Cardiac septum (tissue), 1 donor: ENCODE measurements at regions not wholly inside any gene's neighbourhood (a gene's known extent, or its start where the extent isn't known, plus 50 kb on each side); places are given as distances from the start of the nearest gene placed in this dataset.
"Not testable (repeated sequence)": the region's sequence is repeated elsewhere in the genome, so short reads cannot be mapped to it uniquely, and the experiment has no call there.

Source experiments
- DNase-seq: peaks from one replicate; pipeline ENCODE4 v3.0.0-alpha.2; 2020; ENCODE audit warnings: low spot score
- intact Hi-C: fragments of 100-400 bp; cut with DNase I; formaldehyde crosslinking; loops from one replicate; pipeline ENCODE4 v1.14.0; 2022
- donor health status: DM: no; HTN: no; CAD: no.

DNA sequence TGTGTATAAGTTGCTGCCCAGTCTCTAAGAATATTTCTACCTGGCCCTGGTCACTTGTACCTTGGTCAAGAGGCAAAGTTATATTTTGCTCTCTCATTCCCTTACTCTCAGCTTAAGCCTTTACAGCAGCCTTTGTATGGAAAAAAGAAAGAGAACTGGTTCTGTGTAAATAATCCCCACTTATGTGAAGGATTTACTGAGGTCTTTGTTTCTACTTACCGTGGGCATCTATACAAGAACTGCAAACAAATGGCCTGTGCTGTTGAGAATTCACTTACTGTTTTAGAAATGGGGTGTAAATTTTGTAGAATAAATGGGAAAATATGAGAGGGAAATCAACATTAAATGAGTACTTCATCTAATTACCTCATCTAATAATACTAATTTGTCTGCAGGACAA, 267.4 kb downstream of the PCDH20 start:
- intact Hi-C loops = no loop called here
- DNase-seq = no peak

DNA sequence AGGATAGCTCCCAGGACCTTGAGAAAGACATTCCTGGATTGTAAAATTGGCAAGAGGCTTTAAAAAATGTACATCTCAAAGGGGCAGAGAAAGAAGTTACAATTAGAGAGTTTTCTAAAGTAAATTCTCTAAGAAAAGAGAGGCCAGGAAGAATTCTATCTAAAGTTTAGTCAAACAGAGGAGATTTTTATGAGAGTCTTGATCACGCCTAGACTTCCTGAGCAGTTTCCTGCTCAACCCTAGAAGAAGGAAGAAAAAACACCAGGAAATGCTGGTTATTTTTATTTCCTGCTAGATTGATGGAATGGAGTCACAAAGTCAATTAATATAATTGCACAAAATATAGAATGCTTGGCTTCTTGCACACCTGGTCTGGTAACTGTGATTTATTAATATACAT, 269.1 kb downstream of the PCDH20 start:
- DNase-seq = no peak
- intact Hi-C loops = no loop called here

- intact Hi-C loops = no loop called here
These were observed 269.5 kb downstream of the PCDH20 start for GRCh38 chr13:61146158-61146557.

DNA sequence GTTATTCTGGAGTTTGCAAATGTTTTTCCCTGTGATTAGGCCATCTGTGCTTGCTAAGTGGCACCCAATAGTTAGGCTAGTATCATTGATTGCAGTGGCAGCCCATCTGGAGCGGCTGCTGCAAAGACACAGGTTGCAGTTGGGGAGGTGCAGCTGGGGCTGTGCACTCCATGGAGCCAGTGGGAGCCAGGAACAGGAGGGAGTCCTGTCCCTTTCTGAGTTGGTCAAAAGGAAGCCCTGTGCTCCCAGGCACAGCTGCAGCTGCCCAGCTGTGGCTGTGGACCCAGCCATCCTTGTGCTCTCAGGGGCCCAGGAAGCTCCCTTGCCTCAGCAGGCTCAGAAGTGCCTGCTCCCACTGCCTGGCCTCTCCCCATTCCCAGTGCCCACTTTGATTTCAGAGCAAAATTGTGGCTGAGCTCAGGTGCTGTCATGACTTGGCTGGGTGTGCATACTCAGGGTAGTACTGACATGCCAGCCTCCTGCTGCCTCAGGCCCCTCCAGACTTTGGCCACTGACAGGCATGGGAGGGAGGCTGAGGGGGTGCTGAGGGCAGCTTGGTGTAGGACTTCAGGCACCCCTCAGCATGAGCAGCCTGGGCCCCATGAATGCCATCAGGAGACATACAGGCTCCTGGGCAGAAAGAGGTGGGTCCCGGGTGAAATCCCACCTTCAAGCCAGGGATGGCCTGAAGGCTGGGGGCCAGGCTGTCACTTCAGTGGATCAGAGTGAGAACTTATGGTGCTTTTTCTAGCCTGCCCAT, 270.6 kb downstream of the PCDH20 start:
- intact Hi-C loops = no loop called here
- no peak for DNase-seq

More at GRCh38 chr13:61146158-61146557, 269.5 kb downstream of the PCDH20 start:
- no peak for DNase-seq

- DNase-seq = no peak
- intact Hi-C loops = no loop called here
These were observed 271.3 kb downstream of the PCDH20 start for GRCh38 chr13:61144301-61144700.

- intact Hi-C loops = no loop called here
- DNase-seq = no peak
These were observed 273.1 kb downstream of the PCDH20 start for GRCh38 chr13:61142506-61142905.

DNA sequence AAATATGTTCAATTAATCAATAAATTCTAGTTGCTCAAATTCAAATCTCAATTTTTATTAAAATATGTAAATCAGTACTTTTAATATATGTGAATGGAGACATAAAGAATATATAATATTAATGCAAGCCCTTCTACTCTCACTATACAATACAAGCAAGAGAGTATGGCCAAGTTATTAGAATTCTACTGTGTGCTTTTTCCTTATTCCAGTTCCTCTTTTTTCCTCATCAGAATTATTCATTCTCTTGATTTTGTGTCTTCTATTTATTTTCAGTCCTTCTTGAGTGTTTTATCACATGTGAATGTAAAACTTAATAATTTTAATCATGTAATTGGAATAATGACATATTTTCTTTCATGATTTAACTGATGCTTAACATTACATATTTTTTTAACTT, 276.8 kb downstream of the PCDH20 start:
- DNase-seq = no peak
- intact Hi-C loops = no loop called here

- DNase-seq = no peak
- intact Hi-C loops = no loop called here
These were observed 279.1 kb downstream of the PCDH20 start for GRCh38 chr13:61136515-61136914.

GRCh38 chr13:61136093-61136492, 279.6 kb downstream of the PCDH20 start:
- no peak for DNase-seq
- intact Hi-C loops = no loop called here

- intact Hi-C loops = no loop called here
- DNase-seq = no peak
These were observed 280.1 kb downstream of the PCDH20 start for GRCh38 chr13:61135583-61135982.

DNA sequence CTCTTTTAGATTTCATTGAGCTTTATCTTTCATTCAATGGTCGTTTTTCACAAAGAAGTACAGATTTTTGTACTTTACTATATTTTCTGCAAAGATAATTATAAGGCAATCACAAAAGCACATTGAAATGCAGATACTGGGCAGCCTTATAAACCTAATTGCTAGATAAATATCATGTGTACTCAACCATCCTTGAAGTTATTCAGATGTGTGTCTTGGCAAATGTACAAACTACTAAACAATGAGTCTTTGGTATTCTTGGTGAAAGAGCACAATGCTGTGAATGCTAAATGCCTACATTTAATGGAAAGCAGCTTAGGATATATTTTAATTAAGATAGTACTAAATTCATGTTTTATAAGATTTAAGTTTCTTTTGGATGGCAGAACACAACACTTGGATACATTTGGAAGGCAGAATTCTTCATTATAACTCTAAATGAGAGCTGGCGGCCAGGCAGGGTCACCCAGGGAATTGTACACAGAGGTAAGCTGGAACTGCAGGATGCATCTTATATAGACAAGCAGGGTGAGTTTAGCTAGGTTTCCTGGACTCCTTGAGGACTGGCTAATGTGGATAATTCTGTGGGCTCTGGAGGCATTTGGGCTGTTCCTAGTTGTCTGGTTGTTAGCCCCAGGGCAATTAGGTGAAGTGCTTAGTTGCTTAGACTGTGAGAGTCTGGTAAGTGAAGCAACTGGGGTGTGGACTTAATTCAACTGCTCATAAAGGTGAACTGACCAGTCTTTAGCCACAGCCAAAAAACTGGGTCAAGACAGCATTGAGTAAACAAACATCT, 286.6 kb downstream of the PCDH20 start:
- no peak for DNase-seq
- intact Hi-C loops = loop anchor here (10.0 kb wide), 1 partner anchor 286 kb away; the partner anchor contains the start of gene PCDH20

GRCh38 chr13:61123538-61124289, 291.9 kb downstream of the PCDH20 start:
- intact Hi-C loops = loop anchor here (10.0 kb wide), 1 partner anchor 291 kb away; the partner anchor contains the start of gene PCDH20
- no peak for DNase-seq

DNA sequence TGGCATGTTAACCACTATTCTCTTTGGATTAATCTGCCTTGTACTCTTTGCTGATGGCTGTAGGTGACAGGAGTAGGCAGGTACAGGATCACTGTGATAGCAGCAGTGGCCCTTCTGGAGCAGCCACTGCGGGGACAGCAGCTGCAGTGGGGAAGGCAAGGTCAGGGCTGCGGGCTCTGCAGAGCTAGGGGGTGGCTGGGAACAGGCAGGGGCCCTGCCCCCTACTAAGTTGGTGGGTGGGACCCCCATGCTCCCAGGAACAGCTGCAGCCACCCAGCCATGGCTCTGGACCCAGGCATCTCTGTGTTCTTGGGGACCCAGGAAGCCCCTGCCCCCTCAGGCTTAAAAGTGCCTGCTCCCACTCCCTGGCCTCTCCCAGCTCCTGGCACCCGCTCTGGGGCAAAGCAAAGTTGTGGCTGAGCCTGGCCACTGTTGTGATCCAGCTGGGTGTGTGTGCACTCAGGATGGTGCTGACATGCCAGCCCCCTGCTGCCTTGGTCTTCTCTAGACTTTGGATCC, 302.4 kb downstream of the PCDH20 start:
- no peak for DNase-seq
- intact Hi-C loops = no loop called here

DNA sequence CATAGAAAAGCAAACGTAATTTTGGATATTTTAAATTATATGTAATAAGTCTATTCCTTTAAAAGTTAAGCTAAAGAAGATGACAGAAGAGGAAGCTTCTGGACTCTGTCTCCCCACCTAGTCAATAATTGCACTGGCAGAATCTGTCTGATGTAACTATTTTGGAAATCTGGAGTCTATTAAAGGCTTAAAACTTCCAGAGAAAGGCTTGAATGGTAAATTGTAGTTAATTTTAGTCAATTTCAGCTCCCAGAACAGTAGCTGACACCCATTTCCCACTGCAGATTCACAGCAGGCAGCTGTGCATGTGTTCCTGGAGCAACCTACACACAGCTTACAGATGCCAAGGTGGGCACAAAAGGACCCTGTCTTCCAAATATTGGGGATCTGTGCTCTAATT, 304.1 kb downstream of the PCDH20 start:
- intact Hi-C loops = no loop called here
- no peak for DNase-seq

GRCh38 chr13:61110732-61111131, 304.9 kb downstream of the PCDH20 start:
- DNase-seq = no peak
- intact Hi-C loops = no loop called here

DNA sequence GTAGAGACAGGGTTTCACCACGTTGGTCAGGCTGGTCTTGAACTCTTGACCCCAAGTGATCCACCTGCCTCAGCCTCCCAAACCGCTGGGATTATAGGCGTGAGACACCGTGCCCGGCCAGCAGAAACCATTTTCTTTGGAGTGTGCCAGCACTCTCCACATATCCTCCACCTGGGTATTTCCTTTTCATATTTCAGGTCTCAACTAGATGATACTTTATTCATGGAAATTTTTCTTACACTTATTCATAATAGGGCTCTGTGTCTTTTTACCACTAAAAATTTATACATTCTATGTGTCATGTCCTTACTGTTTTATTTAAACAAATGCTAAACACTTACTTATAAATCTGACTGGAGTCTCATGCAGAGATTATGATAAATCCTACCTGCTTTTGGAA, 305.9 kb downstream of the PCDH20 start:
- intact Hi-C loops = no loop called here

DNA sequence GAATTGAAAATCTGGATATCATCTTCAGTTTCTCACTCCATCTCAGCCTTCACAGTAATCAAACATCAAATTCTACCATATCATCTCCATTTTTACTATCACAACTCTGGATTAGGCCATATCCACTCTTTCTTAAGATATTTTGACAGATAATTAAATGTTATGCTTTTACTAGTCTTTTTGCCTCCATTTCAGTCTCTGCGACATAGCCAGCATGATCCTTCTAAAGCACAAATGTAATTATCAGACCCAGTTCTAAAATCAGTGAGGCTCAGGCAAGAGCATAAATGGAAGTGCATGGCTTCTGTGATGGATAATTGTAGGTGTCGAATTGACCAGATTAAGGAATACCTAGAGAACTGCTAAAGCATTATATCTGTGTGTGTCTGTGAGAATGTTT, 307.7 kb downstream of the PCDH20 start:
- no peak for DNase-seq
- intact Hi-C loops = no loop called here

More for the DNA sequence above, 305.9 kb downstream of the PCDH20 start:
- no peak for DNase-seq

DNA sequence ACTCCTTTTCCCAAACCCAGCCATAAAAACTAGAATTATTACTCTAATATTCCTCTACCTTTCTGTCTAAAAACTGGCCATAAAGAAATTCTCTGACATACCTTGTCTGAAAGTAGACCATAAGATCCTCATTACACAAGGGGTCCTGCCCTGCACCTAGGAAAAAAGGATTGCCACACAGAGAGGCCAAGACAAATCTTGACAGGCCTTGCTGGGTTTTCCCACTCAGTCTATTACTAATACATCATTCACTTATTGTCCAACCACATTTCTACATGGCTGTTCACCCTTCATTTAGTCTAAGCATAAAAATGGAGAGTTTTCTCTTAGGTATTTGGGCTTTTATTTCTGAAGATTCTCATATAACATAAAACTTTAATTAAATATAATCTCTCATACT, 319.8 kb downstream of the PCDH20 start:
- intact Hi-C loops = no loop called here
- no peak for DNase-seq

- no peak for DNase-seq
These were observed 320.8 kb downstream of the PCDH20 start for GRCh38 chr13:61094865-61095264.

DNA sequence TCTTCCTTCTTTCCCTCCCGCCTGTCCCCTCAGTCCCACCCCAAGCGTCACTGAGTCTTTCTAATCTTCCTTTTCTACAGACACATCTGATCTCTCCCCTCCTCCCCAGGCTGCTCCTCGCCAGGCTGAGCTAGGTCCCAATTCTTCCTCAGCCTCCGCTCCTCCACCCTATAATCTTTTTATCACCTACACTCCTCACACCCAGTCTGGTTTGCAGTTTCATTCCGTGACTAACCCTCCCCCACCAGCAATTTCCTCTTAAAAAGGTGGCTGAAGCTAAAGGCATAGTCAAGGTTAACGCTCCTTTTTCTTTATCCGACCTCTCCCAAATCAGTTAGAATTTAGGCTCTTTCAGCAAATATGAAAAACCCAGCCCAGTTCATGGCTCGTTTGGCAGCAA, 325.8 kb downstream of the PCDH20 start:
- intact Hi-C loops, DNase-seq: not testable (repeated sequence)

More at GRCh38 chr13:61094865-61095264, 320.8 kb downstream of the PCDH20 start:
- intact Hi-C loops = no loop called here
